DMS 273 (cell line): ENCODE measurements at regions not wholly inside any gene's neighbourhood (a gene's known extent, or its start where the extent isn't known, plus 50 kb on each side); places are given as distances from the start of the nearest gene placed in this dataset.

Source experiments
- DNase-seq: peaks from one replicate; lab custom pipeline; 2025; ENCODE audit not compliant: unreplicated experiment; lab: John Stamatoyannopoulos, UW

- no peak for DNase-seq
These were observed 221.2 kb downstream of the PRDM2 start for GRCh38 chr1:13921190-13921589.

GRCh38 chr1:13922466-13923110, 222.6 kb downstream of the PRDM2 start:
- DNase-seq: peak; percentile 6

DNA sequence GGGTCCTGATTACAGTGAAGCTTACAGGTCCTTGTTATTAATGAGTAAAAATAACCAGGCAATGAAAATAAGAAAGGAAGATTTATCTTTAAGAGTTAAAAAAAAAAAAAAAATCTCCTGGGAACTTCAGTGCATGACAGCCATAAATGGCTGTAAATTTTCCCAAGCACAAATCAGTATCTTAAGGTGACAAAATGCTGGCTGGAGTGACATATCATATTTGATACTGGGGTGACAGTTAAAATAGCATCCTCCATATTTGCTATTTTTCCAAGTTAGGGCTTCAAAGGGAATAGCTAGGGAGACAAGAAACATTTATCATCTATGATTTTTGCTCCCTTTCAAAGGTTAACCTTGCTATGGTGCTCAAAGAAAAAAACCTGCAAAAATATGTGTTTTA, 226.6 kb downstream of the PRDM2 start:
- no peak for DNase-seq

DNA sequence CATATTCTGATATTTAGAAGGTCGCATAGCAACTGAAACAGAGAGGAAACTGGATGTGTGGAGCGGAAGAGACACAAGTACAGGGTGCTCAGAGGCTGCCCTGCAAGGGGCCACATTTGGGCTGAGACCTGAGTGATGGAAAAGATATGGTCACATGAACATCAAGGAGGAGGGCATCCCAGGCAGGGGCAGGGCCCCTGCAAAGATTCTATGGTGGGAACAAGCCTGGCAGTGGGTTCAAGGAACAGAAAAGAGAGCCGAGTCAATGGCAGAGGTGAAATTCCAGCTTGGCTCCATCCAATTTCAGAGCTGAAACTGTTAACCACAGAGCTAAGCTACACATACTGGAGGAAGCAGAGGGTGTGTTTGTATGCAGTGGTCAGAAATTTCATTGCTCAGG, 227.7 kb downstream of the PRDM2 start:
- no peak for DNase-seq

DNA sequence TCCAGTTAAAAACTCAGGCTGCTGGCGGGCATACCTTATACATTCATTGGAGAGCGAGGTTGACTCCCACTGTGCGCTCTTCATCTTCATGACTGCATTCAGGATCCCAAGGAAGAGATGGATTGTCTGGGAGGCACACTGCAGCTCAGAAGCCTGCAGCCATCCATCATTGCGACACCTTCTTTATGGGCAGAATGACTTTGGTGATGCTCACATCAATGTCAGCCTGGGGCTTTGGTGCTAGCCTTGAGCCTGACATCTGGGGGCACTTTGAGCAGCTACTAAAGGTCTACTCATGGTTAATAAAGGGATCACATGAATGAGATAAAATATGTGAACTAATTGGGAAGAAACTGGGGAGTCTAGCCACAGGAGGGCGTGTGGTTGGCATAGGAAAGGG, 229.3 kb downstream of the PRDM2 start:
- no peak for DNase-seq

DNA sequence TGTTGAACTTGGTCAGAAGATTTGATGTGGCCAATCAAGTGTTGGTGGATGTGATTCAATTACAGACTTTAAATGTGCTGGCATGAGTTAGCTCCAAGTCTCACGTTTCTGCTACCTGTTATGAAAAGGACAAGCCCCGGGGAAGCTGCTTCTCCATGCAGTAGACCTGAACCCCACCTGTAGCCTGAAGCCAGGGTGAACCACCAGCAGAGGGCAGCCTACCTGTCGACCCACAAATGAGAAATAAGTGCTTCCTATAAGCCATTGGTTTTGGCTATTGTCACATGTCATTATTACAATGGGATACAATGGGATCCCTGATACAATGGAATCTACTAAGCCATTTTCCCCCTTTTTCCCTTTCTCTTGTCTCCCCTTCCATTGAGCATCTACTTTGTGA, 230.2 kb downstream of the PRDM2 start:
- peak; percentile 13 for DNase-seq

GRCh38 chr1:13931226-13931625, 231.2 kb downstream of the PRDM2 start:
- no peak for DNase-seq

GRCh38 chr1:13935336-13935735, 235.3 kb downstream of the PRDM2 start:
- DNase-seq: peak; percentile 58

- DNase-seq: no peak
These were observed 241.3 kb downstream of the PRDM2 start for GRCh38 chr1:13941315-13941714.

GRCh38 chr1:13943055-13943454, 243.1 kb downstream of the PRDM2 start:
- DNase-seq: no peak

GRCh38 chr1:13945856-13946255, 245.9 kb downstream of the PRDM2 start:
- peak; percentile 72 for DNase-seq

DNA sequence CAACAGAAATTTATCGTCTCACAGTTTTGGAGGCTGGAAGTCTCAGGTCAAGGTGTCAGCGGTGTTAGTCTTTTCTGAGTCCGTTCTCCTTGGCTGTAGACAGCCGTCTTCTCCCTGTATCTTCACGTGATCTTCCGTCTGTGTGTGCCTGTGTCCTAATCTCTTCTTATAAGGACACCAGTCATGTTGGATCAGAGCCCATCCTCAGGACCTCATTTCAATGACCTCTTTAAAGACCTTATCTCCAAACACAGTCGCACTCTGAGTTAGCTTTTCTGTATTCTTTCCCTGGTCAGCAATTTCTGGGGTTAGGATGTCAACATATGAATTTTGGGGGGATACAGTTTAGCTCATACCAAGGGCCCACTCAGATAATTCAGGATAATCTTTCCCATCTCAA, 247.7 kb downstream of the PRDM2 start:
- DNase-seq: no peak

GRCh38 chr1:13948396-13948795, 248.4 kb downstream of the PRDM2 start:
- DNase-seq: no peak

DNA sequence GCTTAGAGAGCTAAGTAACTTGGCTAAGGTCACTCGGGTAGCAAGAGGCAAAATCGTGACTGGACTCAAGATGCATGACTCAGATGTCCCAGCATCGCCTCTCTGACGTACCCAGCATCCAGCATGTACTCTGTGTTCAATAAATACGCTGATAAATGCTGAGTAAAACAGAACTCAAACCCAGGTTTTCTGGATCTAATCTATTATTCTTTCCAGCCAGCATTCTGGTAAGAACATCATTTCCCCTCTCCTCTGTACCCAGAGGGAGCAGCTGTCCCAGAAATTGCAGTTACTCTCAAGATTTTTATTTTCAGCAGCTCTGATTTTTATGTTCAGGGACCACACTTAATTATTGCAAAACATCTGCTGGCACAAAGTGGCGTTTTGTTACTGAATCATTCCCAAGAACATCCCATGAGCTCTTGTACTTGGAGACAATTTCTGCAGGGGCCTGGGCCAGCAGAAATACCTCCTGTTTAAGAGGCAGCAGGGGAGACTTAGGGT, 249.0 kb downstream of the PRDM2 start:
- DNase-seq: no peak

DNA sequence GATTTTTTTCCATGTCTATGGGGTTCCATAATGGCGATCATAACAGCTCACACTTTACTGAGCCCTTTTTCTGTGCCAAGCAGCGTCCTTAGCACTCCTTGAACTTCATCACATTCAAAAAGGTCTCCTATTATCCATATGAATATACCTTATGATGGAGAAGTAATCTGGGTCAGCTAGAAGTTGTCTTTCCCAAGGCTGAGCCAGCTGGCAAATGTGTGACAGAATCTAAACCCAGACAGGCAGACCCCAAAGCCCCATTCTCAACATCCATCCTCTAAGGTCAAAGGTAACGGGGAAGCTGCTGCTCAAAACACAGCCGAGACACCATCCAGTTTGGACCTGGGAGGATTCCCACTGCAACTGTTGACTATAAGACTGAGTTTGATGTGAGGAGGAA, 249.6 kb downstream of the PRDM2 start:
- no peak for DNase-seq

GRCh38 chr1:13950637-13951036, 250.6 kb downstream of the PRDM2 start:
- DNase-seq: no peak

DNA sequence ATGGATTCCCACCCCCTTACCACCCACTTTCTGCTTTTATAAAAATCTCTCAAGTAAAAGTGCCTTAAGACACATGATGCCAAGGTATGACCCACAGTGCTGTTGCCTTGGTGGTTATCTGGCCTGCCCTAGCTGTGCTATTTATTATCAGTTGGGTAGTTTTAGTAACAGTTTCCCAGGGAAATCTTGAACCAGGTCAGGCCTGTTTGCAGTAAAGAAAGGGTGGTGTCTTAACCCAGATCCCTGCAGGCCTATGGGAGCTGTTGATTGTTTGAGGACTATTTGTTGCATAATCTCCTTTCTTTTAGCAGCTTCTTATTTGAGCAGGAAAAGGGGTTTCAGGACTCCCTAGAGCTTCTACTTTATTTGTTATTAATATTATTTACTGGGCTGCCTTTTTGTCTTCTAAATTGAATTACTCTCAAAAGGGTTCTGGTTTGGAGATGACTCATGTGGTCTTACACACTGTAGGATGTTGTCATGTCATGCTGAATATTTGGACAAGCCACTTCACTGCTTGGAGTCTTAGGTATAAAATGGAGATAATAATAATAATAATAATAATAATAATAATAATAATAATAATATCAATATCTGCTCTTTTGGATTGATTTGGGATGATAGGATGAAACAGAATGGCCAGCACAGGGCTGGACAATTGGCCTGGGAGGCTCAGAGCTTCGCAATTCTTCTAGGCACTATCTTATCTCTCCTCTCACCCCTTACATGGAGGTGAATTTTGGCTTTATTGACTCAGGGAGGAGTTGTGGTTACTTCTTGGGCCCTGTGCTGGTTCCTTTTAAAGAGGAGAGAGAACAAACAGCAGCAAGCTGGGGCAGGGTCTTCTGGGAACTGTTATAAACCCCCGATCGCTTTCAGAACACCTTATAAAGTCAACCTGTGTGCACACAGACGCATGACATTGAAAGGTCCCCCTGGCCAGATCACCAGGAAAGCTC, 252.1 kb downstream of the PRDM2 start:
- DNase-seq: no peak

DNA sequence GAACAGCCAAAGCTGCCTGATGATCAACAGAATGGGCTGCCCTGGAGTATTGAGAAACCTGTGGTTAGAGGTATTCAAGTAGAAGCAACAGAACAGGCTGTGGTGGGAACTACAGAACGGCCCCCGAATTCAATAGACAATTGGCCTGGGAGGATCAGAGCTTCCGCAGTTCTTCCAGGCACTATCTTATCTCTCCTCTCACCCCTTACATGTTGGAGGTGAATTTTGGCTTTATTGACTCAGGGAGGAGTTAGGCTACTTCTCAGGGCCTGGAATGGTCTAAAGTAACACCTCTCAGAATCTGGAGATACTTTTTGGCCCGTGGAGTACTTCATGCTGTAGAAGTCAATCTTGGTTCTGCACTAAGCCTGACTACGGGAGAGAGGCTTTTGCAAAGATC, 253.0 kb downstream of the PRDM2 start:
- DNase-seq: no peak

- peak; percentile 65 for DNase-seq
These were observed 256.4 kb downstream of the PRDM2 start for GRCh38 chr1:13956393-13956792.

DNA sequence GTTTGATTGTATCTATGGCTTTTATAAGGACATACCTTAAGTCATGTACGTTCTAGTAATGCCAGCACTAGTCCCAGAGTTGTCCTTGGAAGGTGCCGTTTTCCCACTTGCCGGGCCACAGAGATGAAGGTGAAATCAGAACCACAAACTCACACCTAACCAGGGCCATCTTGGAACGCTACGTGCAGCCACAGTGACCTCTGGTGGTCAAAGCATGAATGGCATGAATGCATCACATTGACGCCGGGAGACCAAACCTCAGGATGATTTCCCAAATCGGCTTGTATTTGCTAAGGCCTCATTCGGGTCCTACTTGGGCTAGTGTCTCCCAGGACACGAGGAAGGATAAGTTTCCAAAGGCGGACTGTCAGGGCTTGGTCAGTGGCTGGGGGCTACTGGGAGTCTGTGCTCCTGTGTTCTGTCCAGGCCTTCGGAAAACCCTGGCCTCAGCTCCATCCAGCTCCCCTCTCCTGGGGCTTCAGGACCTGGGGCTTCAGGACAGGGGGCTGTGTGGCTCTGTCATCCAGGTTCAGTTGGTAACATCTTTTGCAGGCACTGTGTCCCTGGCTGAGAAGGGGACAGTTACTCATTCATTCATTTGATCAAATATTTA, 260.5 kb downstream of the PRDM2 start:
- DNase-seq: peak; percentile 85

- no peak for DNase-seq
These were observed 264.8 kb downstream of the PRDM2 start for GRCh38 chr1:13964768-13965167.
